ENCODE measurements at regions not wholly inside any gene's neighbourhood (a gene's known extent, or its start where the extent isn't known, plus 50 kb on each side); places are given as distances from the start of the nearest gene placed in this dataset.

DNA sequence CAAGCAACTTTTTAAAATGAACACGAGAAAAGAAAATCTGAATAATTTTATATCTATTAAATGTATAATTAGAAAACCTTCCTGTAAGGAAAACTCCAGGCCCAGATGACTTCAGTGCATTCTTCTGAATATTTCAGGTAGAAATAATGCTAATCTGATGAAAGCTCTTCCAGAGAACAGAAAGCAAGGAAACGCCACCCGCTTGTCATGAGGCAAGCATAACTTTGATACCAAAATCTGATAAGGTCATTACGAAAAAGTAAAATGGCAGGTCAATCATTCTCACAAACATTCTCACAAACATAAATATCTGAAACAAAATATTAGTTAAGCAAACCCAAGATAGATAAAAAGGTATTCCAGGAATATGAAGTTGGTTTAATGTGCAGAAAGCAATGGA lies 60.6 kb upstream of the PCSK6 start:
- FAIRE-seq: no peak

DNA sequence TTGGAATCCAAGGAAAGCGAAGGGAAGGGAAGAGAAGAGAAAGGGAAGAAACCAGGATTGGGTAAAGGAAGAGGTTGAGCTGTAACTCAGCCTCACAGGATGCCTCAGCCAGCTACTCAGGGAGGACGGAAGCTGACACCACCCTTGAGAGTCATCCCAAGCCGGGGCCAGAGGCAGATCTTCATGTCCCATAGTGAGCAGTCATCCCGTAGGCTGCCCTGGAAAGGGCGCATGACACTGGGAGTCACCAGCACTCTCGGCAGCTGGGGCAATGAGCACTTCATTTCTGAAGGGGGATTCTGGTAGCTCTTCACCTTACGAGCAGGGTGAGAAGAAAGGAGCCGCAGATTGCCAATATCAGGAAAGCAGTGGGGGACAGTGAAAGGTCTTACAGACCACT lies 60.1 kb upstream of the PCSK6 start:
- FAIRE-seq: no peak

DNA sequence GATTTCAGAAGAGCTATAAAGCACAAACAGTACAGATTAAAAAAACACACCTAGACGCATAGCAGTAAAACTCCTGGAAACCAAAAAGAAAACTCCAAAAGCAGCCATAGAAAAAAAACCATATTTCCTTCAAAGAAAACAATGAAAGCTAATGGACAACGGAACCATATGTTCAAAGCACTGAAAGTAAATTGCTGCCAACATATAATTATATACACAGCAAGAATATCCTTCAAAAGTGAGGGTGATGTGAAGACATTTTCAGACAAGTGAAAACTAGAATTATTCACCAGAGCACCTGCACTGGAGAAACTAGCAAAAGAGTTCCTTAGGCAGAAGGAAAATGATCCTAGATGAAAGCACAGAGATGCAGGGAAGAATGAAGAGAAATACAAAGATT lies 58.2 kb upstream of the PCSK6 start:
- FAIRE-seq: no peak

DNA sequence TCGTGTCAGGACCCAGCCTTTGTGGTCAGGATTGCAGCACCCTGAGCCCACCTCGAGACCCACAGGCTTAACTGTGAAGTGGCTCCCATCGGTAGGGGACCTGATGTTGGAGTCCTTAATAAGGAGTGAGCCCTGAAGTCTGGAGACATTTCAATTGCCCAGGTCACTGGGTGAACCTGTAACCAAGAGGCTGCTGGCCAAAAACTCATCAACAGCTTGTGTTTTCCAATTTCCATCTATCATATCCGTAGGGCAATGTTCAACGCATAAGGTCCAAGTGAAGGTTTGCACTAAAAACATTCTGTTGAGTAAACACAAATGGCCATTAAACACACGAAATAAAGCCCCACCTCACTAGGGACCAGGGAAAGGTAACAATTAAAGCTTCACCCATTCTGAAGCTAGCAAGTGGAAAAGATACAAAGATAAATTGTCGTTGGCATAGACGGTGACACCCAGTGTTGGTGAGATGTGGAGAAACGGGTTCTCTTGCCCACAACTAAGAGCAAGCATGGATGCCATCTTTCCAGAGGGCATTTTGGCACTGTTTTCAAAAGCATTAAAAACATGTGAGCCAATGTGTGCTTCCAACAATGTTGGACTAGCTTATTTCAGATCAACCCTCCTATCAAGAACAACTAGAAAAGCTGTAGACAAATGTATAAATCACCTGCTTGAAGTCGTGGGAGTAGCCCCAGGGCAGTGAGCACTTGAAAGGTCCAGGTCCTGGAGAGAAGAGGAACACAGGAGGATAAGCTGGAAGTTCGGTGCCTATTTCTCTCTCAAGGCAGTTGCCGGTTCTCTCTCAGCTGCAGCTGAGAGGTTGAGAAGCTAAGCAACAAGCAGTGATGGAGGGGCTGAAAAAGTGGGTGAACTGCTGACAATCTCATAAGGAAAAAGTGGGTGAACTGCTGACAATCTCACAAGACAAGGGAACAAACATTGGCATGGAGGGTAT lies 56.3 kb upstream of the PCSK6 start:
- no peak for FAIRE-seq

DNA sequence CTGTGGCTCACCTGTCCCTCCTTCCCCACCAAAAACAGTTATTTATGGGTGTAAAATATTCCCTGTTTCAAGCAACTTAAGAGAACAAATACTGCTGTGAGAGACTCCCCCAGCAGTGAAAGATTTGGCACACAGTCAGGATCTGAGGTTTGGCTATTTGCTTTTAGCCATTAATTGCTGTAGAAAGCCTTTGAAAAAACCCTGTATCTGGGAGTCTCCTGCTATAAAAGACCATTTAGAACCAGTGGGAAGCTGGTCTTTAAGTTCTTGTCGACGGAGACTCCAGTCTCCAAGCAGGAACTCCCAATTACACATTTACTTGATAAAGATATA lies 55.1 kb upstream of the PCSK6 start:
- FAIRE-seq: no peak

DNA sequence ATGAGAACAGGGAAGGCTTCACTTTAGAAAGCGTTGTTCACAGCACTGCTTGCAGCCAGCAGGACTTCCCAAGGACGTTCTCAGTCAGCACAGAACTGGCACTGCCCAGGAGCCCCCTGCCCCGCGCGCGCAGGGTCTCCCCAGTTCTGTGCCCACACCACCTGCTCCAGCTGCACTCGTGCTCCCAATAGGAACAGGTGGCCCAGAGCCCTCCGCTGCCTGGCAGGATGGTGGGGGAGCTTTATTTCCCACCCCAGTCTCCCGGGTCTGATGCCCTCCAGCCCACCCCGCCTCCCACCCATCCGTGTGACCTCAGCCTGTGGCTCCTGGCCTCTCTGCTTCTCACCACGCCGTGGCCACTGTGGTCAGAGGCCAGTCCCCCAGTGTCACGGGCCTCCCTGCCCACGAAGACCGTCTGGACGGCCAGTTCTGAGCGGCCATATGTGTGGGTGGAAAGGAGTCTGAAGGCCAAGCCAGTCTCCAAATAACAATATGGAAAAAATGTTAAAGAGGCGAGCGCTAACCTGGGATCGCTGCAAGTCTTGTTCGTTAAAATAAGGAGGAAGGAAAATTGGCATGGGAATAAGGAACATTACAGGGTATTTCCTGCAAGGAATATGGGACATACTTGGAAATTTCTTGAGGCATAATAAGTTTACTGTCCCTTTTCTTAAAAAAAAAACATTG lies 54.6 kb upstream of the PCSK6 start:
- no peak for FAIRE-seq

DNA sequence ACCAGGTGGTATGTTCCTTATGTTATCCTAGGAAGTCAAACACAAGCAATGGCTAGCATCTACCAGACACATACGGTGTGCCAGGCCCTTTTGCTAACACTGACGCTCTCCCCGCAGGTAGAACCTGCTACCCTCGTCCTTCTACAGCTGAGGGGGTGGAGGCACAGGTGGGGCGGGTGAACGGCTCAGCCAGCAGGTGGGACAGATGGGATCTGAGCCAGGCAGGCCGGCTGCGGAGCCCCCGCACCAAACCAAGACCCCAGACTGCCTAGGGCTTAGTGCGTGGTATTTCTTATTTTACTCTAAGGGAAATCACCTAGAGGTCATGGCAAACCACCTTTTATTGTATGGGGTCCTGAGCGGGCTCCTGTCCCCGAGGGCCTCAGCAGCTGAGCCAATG lies 53.9 kb upstream of the PCSK6 start:
- no peak for FAIRE-seq

DNA sequence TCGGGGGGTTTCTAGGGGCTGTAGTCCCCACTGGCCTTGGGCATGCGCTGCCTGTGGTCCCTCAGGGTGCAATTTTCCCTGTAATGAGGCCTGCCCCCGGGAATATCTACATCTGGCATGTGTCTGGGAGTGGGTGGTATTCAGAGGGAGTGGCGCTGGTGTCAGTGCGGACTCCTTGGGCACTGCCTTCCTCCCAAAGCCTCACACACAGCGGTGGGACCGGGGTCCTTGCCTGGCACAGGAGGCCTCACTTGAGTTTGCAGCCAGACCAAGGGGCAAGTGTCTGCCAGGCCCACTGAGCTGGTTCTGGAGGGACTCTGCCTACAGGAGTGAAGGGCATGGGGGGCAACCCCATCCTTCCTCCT lies 53.5 kb upstream of the PCSK6 start:
- no peak for FAIRE-seq

DNA sequence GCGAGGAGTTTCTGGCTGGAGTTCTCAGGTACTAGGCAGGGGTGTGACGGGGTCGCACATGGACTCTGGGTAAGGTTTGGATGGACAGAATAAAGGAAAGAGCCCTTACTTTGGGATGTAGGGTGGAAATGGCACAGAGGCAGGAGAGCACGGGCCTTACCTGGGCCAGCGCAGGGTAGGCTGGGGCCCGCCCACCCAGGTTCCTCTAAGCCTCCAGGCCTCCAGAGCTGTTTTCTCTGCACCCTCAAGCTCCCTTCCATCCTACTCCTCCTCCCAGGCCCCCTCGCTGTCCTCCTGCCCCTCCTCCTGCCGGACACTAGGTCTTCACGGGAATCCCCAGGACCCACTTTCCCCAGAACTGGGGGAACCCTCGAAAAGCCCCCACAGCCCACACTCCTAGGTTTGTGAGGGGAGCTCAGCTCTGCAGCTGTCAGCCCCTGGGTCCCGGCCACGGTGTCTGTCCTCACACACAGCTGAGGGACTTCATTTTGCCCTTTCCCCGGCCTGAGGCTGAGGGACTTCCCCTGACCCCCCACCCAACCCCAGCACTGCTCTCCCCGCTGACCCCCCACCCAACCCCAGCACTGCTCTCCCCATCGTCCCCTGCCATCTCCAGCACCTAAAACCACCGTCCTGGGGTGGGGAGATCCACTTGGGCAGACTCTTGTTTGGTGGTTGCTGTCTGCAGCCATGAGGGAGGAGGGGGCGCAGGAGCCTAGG lies 53.0 kb upstream of the PCSK6 start:
- FAIRE-seq: no peak

DNA sequence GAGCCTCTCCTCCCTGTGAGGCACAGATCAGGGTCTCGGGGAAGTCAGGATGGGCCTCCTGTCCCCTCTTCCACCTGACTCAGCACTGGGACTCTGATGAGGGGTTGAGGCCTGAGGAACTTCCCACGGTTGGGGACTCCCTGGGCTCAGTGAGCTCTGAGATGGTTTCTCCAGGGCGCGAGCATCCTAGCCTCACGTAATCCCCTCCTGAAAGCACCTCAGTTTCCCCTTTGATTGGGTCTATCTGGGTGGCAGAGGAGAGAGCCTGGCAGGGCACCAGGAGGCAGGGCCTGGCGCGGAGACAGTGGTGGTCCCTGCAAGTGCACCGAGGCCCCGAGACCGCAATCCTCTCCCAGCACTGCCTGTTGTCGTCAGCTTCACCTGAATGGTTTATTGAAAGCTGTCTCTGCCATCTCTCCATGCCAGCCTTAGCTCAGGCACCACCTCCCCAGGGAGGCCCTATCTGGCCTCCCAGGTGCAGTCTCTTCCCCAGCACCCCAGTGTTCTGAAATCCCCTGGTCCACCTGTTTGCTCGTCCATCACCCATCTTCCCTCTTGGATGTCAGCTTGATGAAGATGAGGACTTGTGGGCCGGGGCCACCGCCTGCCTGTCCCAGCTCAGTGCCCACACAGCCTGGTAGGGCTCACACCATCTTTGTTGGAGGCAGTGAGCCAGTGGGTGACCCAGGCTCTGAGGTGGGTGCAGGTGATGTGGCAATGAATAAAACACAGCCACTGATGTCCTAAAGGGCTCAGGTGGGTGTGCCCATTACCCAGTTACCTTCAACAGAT lies 52.2 kb upstream of the PCSK6 start:
- FAIRE-seq: no peak

DNA sequence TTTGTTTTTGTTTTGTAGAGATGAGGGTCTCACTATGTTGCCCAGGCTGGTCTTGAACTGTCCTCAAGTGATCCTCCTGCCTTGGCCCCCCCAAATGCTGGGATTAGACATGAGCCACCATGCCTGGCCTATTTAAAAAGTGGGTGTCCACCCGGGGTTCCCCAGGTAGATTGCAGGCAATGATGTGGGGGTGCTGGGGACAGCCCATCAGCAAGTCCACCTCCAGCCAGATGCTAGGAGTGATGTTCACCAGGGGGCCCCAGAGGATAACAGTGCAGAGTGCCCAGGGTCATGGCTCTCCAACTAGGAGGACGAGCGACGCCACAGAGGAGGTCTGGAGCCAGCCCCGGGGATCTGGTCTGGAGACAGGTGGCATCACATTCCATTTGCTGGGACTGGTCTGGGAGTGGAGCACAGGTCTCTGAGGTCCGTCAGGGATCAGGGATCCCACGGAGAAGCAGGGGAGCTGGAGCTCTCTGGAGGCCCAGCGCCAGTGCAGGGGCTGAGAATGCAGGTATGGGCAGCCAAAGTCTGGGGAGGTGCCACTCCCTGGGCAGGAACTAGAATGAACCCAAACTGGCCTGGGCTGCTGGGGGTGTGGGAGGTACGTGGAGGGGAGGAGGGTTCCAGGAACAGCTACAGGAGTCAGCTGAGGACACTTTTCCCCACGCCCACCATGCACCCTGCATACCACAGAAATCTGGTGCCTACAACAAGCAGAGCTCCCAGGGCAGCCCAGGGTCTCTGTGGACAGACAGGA lies 51.2 kb upstream of the PCSK6 start:
- FAIRE-seq: no peak

DNA sequence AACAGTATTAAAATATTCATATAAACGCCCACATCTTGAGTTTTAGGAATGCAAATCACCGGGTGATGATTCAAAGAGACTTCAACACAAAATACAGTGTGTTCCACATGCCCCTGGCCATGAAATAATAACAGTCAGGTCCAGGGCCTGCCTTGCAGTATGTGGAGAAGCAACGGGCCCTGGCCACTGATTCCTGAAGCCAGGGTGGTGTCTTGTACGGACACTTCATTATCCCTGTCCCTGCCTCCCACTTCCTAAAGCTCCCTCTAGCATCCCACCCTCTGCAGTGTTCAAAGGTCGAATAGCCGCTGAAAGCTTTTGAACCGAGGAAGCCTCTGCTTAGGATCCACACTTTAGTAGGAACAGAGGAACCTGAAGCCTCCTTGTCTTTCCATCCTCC lies 50.4 kb upstream of the PCSK6 start:
- no peak for FAIRE-seq

DNA sequence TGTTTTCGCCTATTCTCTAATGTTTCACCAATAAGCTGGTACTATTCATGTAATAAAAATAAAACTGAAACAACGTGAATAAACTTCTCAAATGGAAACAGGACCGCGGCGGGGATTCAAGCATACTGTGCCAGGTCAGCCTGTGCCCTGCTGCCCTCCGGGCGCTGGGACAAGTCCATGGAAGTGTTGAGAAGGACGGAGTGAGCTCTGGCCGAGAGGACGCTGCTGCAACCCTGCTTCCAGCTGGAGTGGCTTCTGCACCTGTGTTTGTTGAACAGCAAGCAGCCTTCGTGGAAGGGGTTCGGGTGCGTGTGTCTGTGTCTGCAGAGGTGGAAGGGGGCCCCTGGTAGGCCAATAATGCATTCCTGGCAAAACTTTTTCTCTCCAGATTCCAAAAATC lies 50.0 kb upstream of the PCSK6 start:
- no peak for FAIRE-seq
